HUES48 (cell line): ENCODE measurements at regions not wholly inside any gene's neighbourhood (a gene's known extent, or its start where the extent isn't known, plus 50 kb on each side); places are given as distances from the start of the nearest gene placed in this dataset.

Experiments
- H3K27ac ChIP-seq: one replicate; pipeline ENCODE4 v1.7.0; 2013; ENCODE audit warnings: low read depth, low read length, inconsistent platforms
- H3K27me3 ChIP-seq: 2 replicates; pipeline ENCODE4 v1.6.1; 2013; ENCODE audit warnings: mild to moderate bottlenecking, low read length; ENCODE audit not compliant: control insufficient read depth, insufficient read depth
- H3K36me3 ChIP-seq: 2 replicates; pipeline ENCODE4 v1.6.1; 2013; ENCODE audit warnings: low read length; ENCODE audit not compliant: control insufficient read depth, insufficient read depth
- H3K4me1 ChIP-seq: 2 replicates; pipeline ENCODE4 v1.6.1; 2013; ENCODE audit warnings: mild to moderate bottlenecking, low read length; ENCODE audit not compliant: control insufficient read depth, insufficient read depth
- H3K4me3 ChIP-seq: 2 replicates; pipeline ENCODE4 v1.5.1; 2013; ENCODE audit warnings: mild to moderate bottlenecking, low read depth, low read length
- H3K9ac ChIP-seq: 2 replicates; pipeline ENCODE4 v1.6.1; 2013; ENCODE audit warnings: mild to moderate bottlenecking, low read depth, low read length, moderate library complexity
- H3K9me3 ChIP-seq: 2 replicates; pipeline ENCODE4 v1.6.1; 2013; ENCODE audit warnings: low read length; ENCODE audit not compliant: control insufficient read depth, insufficient read depth

DNA sequence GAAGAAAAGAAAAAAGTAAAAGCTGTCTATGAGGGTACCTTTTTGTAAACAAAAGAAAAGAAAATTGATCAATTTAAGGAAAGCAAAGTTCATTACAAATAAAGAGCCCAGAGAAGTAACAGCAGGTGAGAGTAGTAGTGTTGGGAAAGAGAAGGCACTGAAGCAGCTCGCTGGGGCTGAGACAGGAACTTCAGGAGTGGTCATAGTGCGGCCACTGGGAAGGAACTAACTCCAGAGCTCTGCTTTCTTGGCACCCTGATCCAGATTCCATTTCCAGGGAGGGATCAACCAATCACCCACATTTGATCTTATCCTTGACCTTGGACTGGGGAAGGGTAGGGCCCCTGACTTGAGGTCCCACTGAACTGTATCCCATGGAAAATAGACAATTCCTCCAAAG is 617.6 kb downstream of the CPS1 start:
- H3K4me1 ChIP-seq: no peaks in the 10 kb centered on the region
- no peak overlapping the region for H3K9ac ChIP-seq
- no peaks in the 10 kb centered on the region for H3K9me3 ChIP-seq
- H3K27me3 ChIP-seq: no peaks in the 10 kb centered on the region
- H3K27ac ChIP-seq: no peak overlapping the region
- H3K36me3 ChIP-seq: no peaks in the 10 kb centered on the region
- H3K4me3 ChIP-seq: no peak overlapping the region

DNA sequence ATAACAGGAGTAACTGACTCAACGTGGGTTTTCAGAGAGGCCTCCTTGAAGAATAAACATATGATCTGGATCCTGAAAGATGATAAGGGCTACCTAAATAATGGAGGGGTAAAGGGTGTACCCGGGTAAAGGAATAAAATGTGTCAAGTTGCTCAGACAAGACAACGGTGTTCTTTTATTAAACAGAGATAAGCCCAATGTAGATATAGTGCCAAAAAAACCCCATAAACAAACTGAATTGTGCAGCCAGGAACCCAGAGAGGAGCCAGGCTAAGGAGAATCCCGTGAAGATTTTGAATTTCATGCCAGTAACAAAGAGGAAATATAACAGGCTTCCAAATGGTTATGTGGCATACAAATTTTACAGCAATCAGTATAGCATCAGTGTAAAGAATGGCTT is 618.2 kb downstream of the CPS1 start:
- no peak overlapping the region for H3K4me3 ChIP-seq
- no peaks in the 10 kb centered on the region for H3K4me1 ChIP-seq
- H3K27me3 ChIP-seq: no peaks in the 10 kb centered on the region
- H3K9me3 ChIP-seq: no peaks in the 10 kb centered on the region
- H3K36me3 ChIP-seq: no peaks in the 10 kb centered on the region
- H3K9ac ChIP-seq: no peak overlapping the region
- no peak overlapping the region for H3K27ac ChIP-seq

DNA sequence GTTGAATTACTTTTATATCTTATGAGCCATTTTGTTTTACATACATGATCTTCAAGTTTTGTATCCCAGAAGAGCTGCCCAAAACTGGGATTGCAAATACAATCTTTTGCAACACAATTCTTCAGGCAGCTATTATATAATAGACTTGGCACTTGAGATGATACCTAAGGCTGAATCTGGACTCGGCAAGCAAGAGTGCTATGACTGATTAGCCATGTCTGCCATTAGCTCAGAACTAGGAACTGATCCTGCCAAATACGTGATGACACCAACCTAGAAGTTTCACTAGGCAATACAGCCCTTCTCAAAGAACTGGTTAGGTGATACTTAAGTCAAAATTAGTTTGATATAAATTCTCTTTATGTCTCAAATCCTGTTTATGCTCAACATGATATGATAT is 619.6 kb downstream of the CPS1 start:
- H3K27ac ChIP-seq: no peak overlapping the region

DNA sequence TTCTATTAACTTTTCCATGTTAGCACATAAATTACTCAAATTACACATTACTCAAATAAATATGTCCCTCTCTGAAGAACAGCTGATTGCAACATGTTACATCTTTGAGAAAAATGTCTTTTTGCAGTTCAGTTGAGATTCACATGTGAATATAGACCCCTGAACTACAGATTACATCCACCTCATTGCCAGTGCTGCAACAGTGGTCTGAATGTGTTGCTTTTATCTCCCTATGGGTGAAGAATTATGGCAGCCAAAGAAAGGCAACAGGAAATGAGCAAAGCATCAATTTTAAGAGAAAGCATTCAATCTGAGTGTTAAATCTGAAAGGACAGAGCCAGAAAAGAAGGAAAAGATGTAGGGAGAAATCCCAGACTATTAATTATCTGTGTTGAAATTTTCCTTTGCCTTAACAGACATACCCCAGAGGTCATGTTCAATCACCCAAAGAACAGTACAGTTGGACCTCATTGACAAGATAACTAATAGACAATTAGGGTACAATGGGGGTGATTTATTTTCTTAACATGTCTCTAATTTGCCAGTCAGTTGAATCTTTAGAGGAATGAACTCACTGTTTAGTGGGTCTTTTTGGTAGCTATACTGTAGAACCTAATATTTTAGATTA is 620.2 kb downstream of the CPS1 start:
- H3K27ac ChIP-seq: no peak overlapping the region

More for the DNA sequence above, 619.6 kb downstream of the CPS1 start:
- Histone ChIP-seq H3K4me3 (no peak overlapping the region), H3K27me3 (no peaks in the 10 kb centered on the region), H3K9ac (no peak overlapping the region), H3K9me3 (no peaks in the 10 kb centered on the region), H3K36me3 (no peaks in the 10 kb centered on the region), H3K4me1 (no peaks in the 10 kb centered on the region)

DNA sequence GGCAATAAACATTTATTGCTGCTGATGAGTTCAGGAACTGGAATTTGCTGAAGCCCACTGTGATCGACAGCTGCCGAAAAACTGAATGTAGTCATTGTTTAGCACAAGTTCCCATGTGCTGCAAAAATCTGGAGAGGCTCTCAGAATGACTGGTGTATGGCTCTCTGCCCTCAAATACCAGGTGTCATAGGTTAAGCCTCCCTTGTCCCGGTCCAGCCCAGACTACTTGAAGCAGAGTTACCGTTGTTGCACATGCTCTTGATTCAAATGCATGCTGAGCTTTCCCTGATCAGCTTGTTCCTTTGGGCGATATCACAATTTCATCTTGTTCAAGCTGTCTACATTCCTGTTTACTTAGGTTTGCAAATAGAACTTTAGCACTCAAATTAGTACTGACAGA is 625.2 kb downstream of the CPS1 start:
- Histone ChIP-seq H3K27ac (no peak overlapping the region), H3K9me3 (no peaks in the 10 kb centered on the region), H3K36me3 (no peaks in the 10 kb centered on the region), H3K4me3 (no peak overlapping the region), H3K27me3 (no peaks in the 10 kb centered on the region), H3K4me1 (no peaks in the 10 kb centered on the region), H3K9ac (no peak overlapping the region)

More for the DNA sequence above, 620.2 kb downstream of the CPS1 start:
- Histone ChIP-seq H3K36me3 (no peaks in the 10 kb centered on the region), H3K4me1 (no peaks in the 10 kb centered on the region), H3K9ac (no peak overlapping the region), H3K9me3 (no peaks in the 10 kb centered on the region), H3K4me3 (no peak overlapping the region), H3K27me3 (no peaks in the 10 kb centered on the region)

DNA sequence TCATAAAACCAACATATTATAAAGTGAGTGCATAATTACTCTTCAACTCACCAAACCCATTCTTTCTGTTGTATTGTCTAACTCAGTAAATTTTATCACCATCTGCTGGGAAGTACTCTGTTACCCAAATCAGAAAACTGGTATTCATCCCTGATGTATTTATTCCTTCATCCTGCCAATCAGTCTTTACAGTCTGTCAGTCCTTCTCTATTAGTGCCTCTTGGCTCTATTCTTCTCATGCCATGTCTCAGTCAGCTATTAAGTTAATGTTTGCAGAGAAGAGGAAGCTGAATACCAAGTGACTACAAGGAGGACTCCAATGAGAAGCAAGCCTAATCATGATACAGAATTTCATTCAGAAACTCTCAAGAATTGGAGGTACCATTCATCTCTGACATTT is 631.2 kb downstream of the CPS1 start:
- Histone ChIP-seq H3K27ac (no peak overlapping the region), H3K4me1 (no peaks in the 10 kb centered on the region), H3K4me3 (no peak overlapping the region), H3K27me3 (no peaks in the 10 kb centered on the region), H3K36me3 (no peaks in the 10 kb centered on the region), H3K9me3 (no peaks in the 10 kb centered on the region), H3K9ac (no peak overlapping the region)

DNA sequence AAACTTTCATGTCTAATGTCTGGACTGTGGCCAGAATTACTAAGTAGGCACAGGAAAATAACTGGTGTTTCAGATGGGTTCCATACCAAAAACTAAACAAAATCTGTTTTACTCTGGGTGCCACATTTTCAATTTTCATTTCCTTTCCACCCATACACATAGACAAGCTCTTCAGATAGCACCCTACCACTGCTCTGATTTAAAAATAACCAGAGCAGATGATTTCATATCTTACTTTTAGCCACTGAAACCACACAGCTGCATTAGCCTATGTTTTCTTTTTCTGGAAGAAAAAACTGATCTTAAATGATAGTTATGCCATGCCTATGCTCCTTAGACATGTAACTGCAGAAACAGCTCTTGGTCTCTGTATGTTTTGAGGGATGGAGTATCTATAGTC is 647.6 kb downstream of the CPS1 start:
- Histone ChIP-seq H3K27me3 (no peaks in the 10 kb centered on the region), H3K4me3 (no peak overlapping the region), H3K4me1 (no peaks in the 10 kb centered on the region), H3K36me3 (no peaks in the 10 kb centered on the region), H3K9me3 (no peaks in the 10 kb centered on the region), H3K27ac (no peak overlapping the region), H3K9ac (no peak overlapping the region)

DNA sequence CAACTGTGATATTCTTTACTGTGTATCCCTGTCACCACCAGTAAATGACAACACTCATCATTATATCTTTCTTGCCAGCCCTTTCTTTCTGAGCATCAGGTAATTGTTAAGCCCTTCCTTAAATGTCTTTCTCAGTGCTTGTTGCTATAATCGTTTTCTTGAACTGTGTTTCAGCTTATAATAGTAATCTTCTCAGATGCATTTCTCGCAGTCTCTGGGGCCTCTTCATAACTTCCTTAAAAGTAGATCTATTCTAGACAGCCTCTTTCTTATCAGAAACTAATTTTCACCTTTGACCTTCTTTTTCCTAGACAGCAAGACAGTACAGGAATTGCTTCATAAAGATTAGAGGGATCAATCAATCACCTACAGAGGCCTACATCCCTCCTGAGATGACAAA is 648.1 kb downstream of the CPS1 start:
- H3K4me1 ChIP-seq: no peaks in the 10 kb centered on the region
- no peak overlapping the region for H3K9ac ChIP-seq
- no peaks in the 10 kb centered on the region for H3K27me3 ChIP-seq
- no peak overlapping the region for H3K27ac ChIP-seq
- H3K9me3 ChIP-seq: no peaks in the 10 kb centered on the region
- no peaks in the 10 kb centered on the region for H3K36me3 ChIP-seq
- H3K4me3 ChIP-seq: no peak overlapping the region

DNA sequence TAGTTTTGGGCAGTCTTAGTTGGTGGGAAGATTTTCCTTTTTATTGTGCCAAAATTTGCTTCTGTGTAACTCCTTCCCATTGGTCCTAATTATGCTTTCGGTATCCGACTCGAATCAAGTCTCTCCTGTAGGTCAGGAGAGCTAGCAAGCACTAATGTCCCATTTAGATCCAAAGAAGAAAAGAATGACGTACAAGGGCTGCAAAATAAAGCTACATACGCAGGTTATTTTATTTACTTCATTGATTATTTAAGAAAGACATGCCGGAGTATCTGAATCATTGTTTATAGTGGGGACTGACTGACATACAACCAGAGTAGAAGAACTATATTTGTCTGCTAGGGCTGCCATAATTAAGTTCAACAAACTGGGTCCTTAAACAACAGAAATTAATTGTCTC is 648.5 kb downstream of the CPS1 start:
- Histone ChIP-seq H3K4me3 (no peak overlapping the region), H3K36me3 (no peaks in the 10 kb centered on the region), H3K9me3 (no peaks in the 10 kb centered on the region), H3K27ac (no peak overlapping the region), H3K4me1 (no peaks in the 10 kb centered on the region), H3K27me3 (no peaks in the 10 kb centered on the region), H3K9ac (no peak overlapping the region)

DNA sequence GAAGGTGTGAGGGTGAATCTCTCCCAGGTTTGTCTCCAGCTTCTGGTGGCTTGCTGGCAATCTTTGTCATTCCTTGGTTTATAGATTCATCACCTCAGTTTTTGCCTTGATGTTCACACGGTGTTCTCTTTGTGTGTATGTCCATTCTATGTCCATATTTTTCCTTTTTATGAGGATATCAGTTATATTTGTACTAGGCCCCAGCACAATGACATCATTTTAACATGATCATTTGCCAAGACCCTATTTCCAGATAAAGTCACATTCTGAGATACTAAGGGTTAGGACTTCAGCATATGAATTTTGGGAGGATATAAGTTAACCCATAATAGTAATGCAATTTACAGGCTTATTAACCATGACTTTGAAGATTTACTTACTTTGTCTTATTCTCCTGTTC is 649.0 kb downstream of the CPS1 start:
- Histone ChIP-seq H3K27ac (no peak overlapping the region), H3K27me3 (no peaks in the 10 kb centered on the region), H3K9ac (no peak overlapping the region), H3K36me3 (no peaks in the 10 kb centered on the region), H3K4me3 (no peak overlapping the region), H3K9me3 (no peaks in the 10 kb centered on the region), H3K4me1 (no peaks in the 10 kb centered on the region)

DNA sequence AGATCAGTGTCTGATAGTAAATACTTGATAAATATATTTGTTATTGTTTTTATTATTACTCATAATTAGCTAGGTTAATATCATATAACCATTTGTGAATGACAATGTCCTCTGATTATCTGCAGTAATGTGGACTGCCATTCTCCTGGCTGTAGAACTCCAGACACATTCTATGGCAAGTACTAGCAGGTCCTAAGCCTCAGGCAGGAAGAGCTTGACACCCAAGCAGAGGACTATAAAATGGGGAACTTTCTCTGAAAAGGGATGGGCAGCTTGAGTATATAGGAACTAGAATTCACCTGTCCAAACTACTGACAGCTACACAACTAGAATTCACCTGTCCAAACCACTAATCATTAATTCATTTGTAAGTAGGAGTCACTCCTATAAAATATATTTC is 649.4 kb downstream of the CPS1 start:
- H3K9me3 ChIP-seq: no peaks in the 10 kb centered on the region
- no peak overlapping the region for H3K27ac ChIP-seq
- H3K27me3 ChIP-seq: no peaks in the 10 kb centered on the region
- H3K4me3 ChIP-seq: no peak overlapping the region
- H3K9ac ChIP-seq: no peak overlapping the region
- H3K4me1 ChIP-seq: no peaks in the 10 kb centered on the region
- H3K36me3 ChIP-seq: no peaks in the 10 kb centered on the region

DNA sequence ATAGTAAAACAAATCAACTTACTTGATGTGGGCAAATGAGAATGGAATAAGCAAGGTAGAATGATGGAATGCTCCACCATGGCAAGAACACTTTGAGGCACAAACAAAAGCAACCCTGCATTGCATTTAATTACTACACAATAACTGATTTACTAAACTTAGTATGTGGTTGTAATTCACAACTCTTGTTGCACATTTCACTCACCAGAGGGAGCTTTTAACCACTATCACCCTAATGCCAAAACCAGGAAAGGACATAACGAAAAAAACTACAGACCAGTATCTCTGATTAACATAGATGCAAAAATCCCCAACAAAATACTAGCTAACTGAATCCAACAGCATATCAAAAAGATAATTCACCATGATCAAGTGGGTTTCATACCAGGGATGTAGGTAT is 659.8 kb downstream of the CPS1 start:
- Histone ChIP-seq H3K4me3 (no peak overlapping the region), H3K9ac (no peak overlapping the region), H3K36me3 (no peaks in the 10 kb centered on the region), H3K27ac (no peak overlapping the region), H3K27me3 (no peaks in the 10 kb centered on the region), H3K9me3 (peaks cover 3% of the 10 kb centered on the region; the same call in 1 of the 2 replicates), H3K4me1 (no peaks in the 10 kb centered on the region)
